Non-pigmented ciliary epithelial cell (primary cell): ENCODE measurements at regions not wholly inside any gene's neighbourhood (a gene's known extent, or its start where the extent isn't known, plus 50 kb on each side); places are given as distances from the start of the nearest gene placed in this dataset.

Experiments
- DNase-seq: peaks from one replicate; pipeline ENCODE4 v3.0.0-alpha.2; 2010; ENCODE audit warnings: low read depth

- DNase-seq, result peak; percentile 20
Measured at GRCh38 chr2:157150747-157151146, 106.8 kb upstream of the GALNT5 start.

- no peak for DNase-seq
Measured at GRCh38 chr2:157152362-157152761, 105.1 kb upstream of the GALNT5 start.

- no peak for DNase-seq
Measured at GRCh38 chr2:157155992-157156391, 101.5 kb upstream of the GALNT5 start.

GRCh38 chr2:157158111-157158510 is 99.4 kb upstream of the GALNT5 start:
- peak; percentile 59 for DNase-seq

- DNase-seq, result no peak
Measured at GRCh38 chr2:157159221-157159934, 98.1 kb upstream of the GALNT5 start.

GRCh38 chr2:157160111-157160510 is 97.4 kb upstream of the GALNT5 start:
- DNase-seq, result no peak

GRCh38 chr2:157164370-157164769 is 93.1 kb upstream of the GALNT5 start:
- no peak for DNase-seq

- no peak for DNase-seq
Measured at GRCh38 chr2:157164891-157165290, 92.6 kb upstream of the GALNT5 start.

GRCh38 chr2:157168501-157168900 is 89.0 kb upstream of the GALNT5 start:
- DNase-seq, result no peak

- no peak for DNase-seq
Measured at GRCh38 chr2:157169889-157170288, 87.6 kb upstream of the GALNT5 start.

GRCh38 chr2:157170299-157170698 is 87.2 kb upstream of the GALNT5 start:
- no peak for DNase-seq

GRCh38 chr2:157172239-157172638 is 85.3 kb upstream of the GALNT5 start:
- DNase-seq, result no peak

- DNase-seq, result no peak
Measured at GRCh38 chr2:157172866-157173578, 84.5 kb upstream of the GALNT5 start.

- peak; percentile 99 for DNase-seq
Measured at GRCh38 chr2:157173740-157174184, 83.7 kb upstream of the GALNT5 start.

- no peak for DNase-seq
Measured at GRCh38 chr2:157174321-157174720, 83.2 kb upstream of the GALNT5 start.

GRCh38 chr2:157176602-157177001 is 80.9 kb upstream of the GALNT5 start:
- DNase-seq, result no peak

- DNase-seq, result no peak
Measured at GRCh38 chr2:157178874-157179273, 78.6 kb upstream of the GALNT5 start.

GRCh38 chr2:157179324-157180105 is 78.0 kb upstream of the GALNT5 start:
- DNase-seq, result no peak

GRCh38 chr2:157180359-157180758 is 77.1 kb upstream of the GALNT5 start:
- no peak for DNase-seq

- no peak for DNase-seq
Measured at GRCh38 chr2:157181234-157181633, 76.3 kb upstream of the GALNT5 start.

GRCh38 chr2:157182204-157182709 is 75.2 kb upstream of the GALNT5 start:
- no peak for DNase-seq

GRCh38 chr2:157182834-157183396 is 74.6 kb upstream of the GALNT5 start:
- peak; percentile 83 for DNase-seq
